ENCODE measurements at regions not wholly inside any gene's neighbourhood (a gene's known extent, or its start where the extent isn't known, plus 50 kb on each side); places are given as distances from the start of the nearest gene placed in this dataset.

- no peaks in the 10 kb centered on the region for H3K36me3 ChIP-seq (ENCODE audit: control insufficient read depth, insufficient read depth, low read length)
- no peaks in the 10 kb centered on the region for H3K9me3 ChIP-seq (ENCODE audit: control insufficient read depth, low read length)
- H3K27me3 ChIP-seq (ENCODE audit: control insufficient read depth, insufficient read depth, low read length): no peaks in the 10 kb centered on the region
- peaks cover 10% of the 10 kb centered on the region for H3K4me1 ChIP-seq (ENCODE audit: control insufficient read depth, insufficient read depth, low read length)
- no peak overlapping the region for H3K9ac ChIP-seq (ENCODE audit: low read length)
- no peak overlapping the region for H3K4me3 ChIP-seq (ENCODE audit: low read length)
Observed at GRCh38 chr17:77295241-77295853, 154.6 kb downstream of the SEC14L1 start.

- Histone ChIP-seq H3K27me3 (ENCODE audit: control insufficient read depth, insufficient read depth, low read length) (no peaks in the 10 kb centered on the region), H3K9ac (ENCODE audit: low read length) (no peak overlapping the region), H3K36me3 (ENCODE audit: control insufficient read depth, insufficient read depth, low read length) (no peaks in the 10 kb centered on the region), H3K4me3 (ENCODE audit: low read length) (no peak overlapping the region), H3K4me1 (ENCODE audit: control insufficient read depth, insufficient read depth, low read length) (peaks cover 19% of the 10 kb centered on the region), H3K9me3 (ENCODE audit: control insufficient read depth, low read length) (no peaks in the 10 kb centered on the region)
Observed at GRCh38 chr17:77296769-77297409, 156.1 kb downstream of the SEC14L1 start.

- no peak overlapping the region for H3K9ac ChIP-seq (ENCODE audit: low read length)
- no peaks in the 10 kb centered on the region for H3K36me3 ChIP-seq (ENCODE audit: control insufficient read depth, insufficient read depth, low read length)
- H3K4me3 ChIP-seq (ENCODE audit: low read length): no peak overlapping the region
- H3K9me3 ChIP-seq (ENCODE audit: control insufficient read depth, low read length): no peaks in the 10 kb centered on the region
- H3K27me3 ChIP-seq (ENCODE audit: control insufficient read depth, insufficient read depth, low read length): no peaks in the 10 kb centered on the region
- H3K4me1 ChIP-seq (ENCODE audit: control insufficient read depth, insufficient read depth, low read length): peaks cover 22% of the 10 kb centered on the region
Observed at GRCh38 chr17:77297693-77298666, 157.2 kb downstream of the SEC14L1 start.

- no peak overlapping the region for H3K4me3 ChIP-seq (ENCODE audit: low read length)
- H3K9me3 ChIP-seq (ENCODE audit: control insufficient read depth, low read length): no peaks in the 10 kb centered on the region
- H3K4me1 ChIP-seq (ENCODE audit: control insufficient read depth, insufficient read depth, low read length): peaks cover 22% of the 10 kb centered on the region
- H3K9ac ChIP-seq (ENCODE audit: low read length): no peak overlapping the region
- no peaks in the 10 kb centered on the region for H3K27me3 ChIP-seq (ENCODE audit: control insufficient read depth, insufficient read depth, low read length)
- H3K36me3 ChIP-seq (ENCODE audit: control insufficient read depth, insufficient read depth, low read length): no peaks in the 10 kb centered on the region
Observed at GRCh38 chr17:77298811-77299210, 158.0 kb downstream of the SEC14L1 start.

GRCh38 chr17:77299256-77300015, 158.7 kb downstream of the SEC14L1 start:
- no peak overlapping the region for H3K9ac ChIP-seq (ENCODE audit: low read length)
- H3K36me3 ChIP-seq (ENCODE audit: control insufficient read depth, insufficient read depth, low read length): no peaks in the 10 kb centered on the region
- H3K27me3 ChIP-seq (ENCODE audit: control insufficient read depth, insufficient read depth, low read length): no peaks in the 10 kb centered on the region
- H3K4me1 ChIP-seq (ENCODE audit: control insufficient read depth, insufficient read depth, low read length): peaks cover 22% of the 10 kb centered on the region
- H3K4me3 ChIP-seq (ENCODE audit: low read length): no peak overlapping the region
- H3K9me3 ChIP-seq (ENCODE audit: control insufficient read depth, low read length): no peaks in the 10 kb centered on the region

- Histone ChIP-seq H3K36me3 (ENCODE audit: control insufficient read depth, insufficient read depth, low read length) (no peaks in the 10 kb centered on the region), H3K4me3 (ENCODE audit: low read length) (no peak overlapping the region), H3K9ac (ENCODE audit: low read length) (no peak overlapping the region), H3K27me3 (ENCODE audit: control insufficient read depth, insufficient read depth, low read length) (no peaks in the 10 kb centered on the region), H3K4me1 (ENCODE audit: control insufficient read depth, insufficient read depth, low read length) (peaks cover 22% of the 10 kb centered on the region), H3K9me3 (ENCODE audit: control insufficient read depth, low read length) (no peaks in the 10 kb centered on the region)
Observed at GRCh38 chr17:77300016-77300686, 159.4 kb downstream of the SEC14L1 start.

- peaks cover 30% of the 10 kb centered on the region for H3K4me1 ChIP-seq (ENCODE audit: control insufficient read depth, insufficient read depth, low read length)
- no peaks in the 10 kb centered on the region for H3K9me3 ChIP-seq (ENCODE audit: control insufficient read depth, low read length)
- H3K27me3 ChIP-seq (ENCODE audit: control insufficient read depth, insufficient read depth, low read length): no peaks in the 10 kb centered on the region
Observed at GRCh38 chr17:77301694-77302266, 161.0 kb downstream of the SEC14L1 start.

GRCh38 chr17:77302682-77303081, 161.9 kb downstream of the SEC14L1 start:
- Histone ChIP-seq H3K4me3 (ENCODE audit: low read length) (no peak overlapping the region), H3K9me3 (ENCODE audit: control insufficient read depth, low read length) (no peaks in the 10 kb centered on the region), H3K9ac (ENCODE audit: low read length) (no peak overlapping the region), H3K36me3 (ENCODE audit: control insufficient read depth, insufficient read depth, low read length) (no peaks in the 10 kb centered on the region), H3K4me1 (ENCODE audit: control insufficient read depth, insufficient read depth, low read length) (peaks cover 34% of the 10 kb centered on the region), H3K27me3 (ENCODE audit: control insufficient read depth, insufficient read depth, low read length) (no peaks in the 10 kb centered on the region)

More at GRCh38 chr17:77301694-77302266, 161.0 kb downstream of the SEC14L1 start:
- no peak overlapping the region for H3K4me3 ChIP-seq (ENCODE audit: low read length)
- no peak overlapping the region for H3K9ac ChIP-seq (ENCODE audit: low read length)
- no peaks in the 10 kb centered on the region for H3K36me3 ChIP-seq (ENCODE audit: control insufficient read depth, insufficient read depth, low read length)

GRCh38 chr17:77303620-77304019, 162.9 kb downstream of the SEC14L1 start:
- no peak overlapping the region for H3K4me3 ChIP-seq (ENCODE audit: low read length)

GRCh38 chr17:77304051-77304745, 163.4 kb downstream of the SEC14L1 start:
- H3K27me3 ChIP-seq (ENCODE audit: control insufficient read depth, insufficient read depth, low read length): no peaks in the 10 kb centered on the region
- H3K4me3 ChIP-seq (ENCODE audit: low read length): no peak overlapping the region
- H3K9me3 ChIP-seq (ENCODE audit: control insufficient read depth, low read length): no peaks in the 10 kb centered on the region
- no peak overlapping the region for H3K9ac ChIP-seq (ENCODE audit: low read length)
- no peaks in the 10 kb centered on the region for H3K36me3 ChIP-seq (ENCODE audit: control insufficient read depth, insufficient read depth, low read length)
- H3K4me1 ChIP-seq (ENCODE audit: control insufficient read depth, insufficient read depth, low read length): peaks cover 34% of the 10 kb centered on the region

More at GRCh38 chr17:77303620-77304019, 162.9 kb downstream of the SEC14L1 start:
- no peak overlapping the region for H3K9ac ChIP-seq (ENCODE audit: low read length)
- no peaks in the 10 kb centered on the region for H3K27me3 ChIP-seq (ENCODE audit: control insufficient read depth, insufficient read depth, low read length)
- H3K9me3 ChIP-seq (ENCODE audit: control insufficient read depth, low read length): no peaks in the 10 kb centered on the region
- peaks cover 34% of the 10 kb centered on the region for H3K4me1 ChIP-seq (ENCODE audit: control insufficient read depth, insufficient read depth, low read length)
- H3K36me3 ChIP-seq (ENCODE audit: control insufficient read depth, insufficient read depth, low read length): no peaks in the 10 kb centered on the region
